ENCODE measurements at regions not wholly inside any gene's neighbourhood (a gene's known extent, or its start where the extent isn't known, plus 50 kb on each side); places are given as distances from the start of the nearest gene placed in this dataset.

DNA sequence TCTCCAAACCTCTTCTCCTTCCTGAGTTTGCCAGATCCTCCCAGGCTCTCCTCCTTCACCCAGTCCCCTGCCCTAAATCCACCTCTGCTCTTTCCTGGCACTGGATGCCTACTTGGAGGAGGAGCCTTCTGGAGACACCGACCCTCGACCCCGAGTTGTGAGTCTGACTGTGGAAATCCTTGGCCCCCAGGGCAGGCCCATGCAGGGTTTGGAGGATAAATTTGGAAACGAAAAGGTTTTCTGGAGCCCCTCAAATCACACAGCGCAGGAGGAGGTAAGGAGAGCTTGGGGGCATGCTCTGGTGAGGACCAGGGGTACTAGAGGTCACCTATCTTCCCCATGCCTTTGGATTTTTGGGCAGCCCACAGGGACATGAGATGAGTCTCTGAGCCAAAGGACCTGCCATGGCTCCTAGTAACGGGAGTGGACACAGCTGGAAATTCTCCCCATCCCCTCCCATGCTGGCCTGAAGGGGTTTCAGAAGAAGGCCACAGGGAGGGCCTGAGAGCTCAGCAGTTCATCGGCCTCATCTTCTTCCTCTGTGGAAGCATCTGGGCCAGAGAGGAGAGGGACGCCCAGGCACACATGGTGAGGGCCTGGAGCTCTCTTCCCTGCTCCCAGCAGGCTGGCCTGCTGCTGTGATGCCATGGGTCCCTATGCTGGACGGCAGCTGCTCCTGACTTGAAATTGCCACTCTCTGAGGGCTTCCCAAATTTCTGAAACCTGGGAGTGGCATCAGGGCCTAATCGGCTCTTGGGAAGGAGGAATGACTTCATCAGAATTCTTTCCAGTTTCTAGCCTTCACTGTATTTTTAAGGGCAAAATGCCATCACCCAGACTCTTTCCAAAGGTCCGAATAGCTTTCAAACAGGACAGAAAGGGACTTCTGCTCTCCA is 68.6 kb upstream of the ITGA11 start:
- no peak for DNase-seq

DNA sequence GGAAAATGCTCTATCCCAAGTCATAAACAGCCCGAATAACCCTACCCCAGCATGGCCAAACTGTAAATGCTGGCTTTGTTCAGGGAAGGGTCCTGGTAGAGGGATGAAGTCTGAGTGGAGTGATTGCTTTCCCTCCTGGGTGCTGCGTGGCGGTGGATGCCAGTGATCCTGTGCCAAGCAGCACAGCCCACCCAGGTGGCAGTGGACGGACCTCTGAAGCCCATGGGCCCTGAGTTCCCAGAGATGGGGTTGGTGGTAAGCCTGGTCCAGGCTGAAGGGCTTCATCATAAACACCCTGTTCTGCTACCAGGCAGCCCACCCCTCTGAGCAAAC is 69.3 kb upstream of the ITGA11 start:
- no peak for DNase-seq

DNA sequence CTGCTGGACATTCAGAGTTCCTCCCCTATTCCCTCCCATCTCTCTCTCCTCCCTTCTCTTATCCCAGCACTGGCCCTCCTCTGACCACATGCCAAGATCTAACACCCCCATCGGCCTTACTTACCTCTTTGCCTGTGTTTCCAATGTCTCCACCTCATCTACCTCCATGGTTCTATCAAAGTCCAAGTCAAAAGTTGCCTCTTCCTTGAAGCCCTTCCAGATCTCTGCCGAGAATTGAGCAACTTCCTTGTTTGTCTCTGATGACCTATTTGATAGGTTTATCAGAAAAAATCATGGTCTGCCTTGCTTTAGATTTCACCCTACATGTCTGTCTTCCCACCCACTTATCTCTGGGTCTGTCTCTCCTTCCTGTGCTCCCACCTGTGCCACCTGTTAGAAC is 69.7 kb upstream of the ITGA11 start:
- no peak for DNase-seq

DNA sequence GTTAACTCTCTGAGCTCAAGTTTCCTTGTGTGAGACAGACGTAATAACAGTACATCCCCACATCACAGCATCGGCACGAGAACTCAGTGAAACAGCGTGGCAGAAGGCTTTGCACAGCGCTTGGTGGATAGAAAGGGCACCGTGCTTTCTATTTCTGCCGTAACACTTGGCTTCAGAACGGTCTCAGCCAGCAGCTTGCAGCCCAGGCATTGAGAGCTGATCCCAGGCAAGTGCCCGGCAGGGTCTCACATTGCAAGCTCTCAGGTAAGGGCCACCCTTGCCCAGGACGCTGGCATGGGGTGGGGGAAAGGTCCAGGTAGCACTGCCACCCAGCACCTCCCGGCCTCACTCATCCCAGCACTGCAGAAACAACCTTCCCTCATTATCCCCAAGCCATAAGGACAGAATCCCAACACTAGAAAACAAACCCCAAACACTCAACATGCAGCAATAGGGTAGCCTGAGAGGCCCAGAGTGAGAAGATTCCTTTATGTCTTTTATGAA is 70.5 kb upstream of the ITGA11 start:
- no peak for DNase-seq

DNA sequence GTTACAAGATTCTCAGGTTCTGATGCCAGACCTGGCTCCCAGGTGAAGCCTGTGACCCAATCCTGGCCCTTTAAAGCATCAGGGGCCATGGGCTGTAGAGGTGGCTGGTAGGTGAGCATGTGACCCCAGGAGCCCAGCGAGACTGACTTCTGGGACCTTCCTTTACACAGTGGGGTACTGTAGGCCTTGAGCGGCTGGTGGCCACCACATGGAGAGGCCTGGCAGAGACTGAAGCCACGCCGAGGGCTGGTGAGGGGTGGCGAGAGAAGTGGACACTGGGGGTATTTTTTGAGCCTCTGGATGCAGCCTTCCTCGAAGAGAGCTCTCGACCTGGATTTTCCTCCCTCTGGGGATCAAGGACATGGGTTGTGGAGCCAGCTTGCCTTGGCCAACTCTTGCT is 71.2 kb upstream of the ITGA11 start:
- DNase-seq = no peak

DNA sequence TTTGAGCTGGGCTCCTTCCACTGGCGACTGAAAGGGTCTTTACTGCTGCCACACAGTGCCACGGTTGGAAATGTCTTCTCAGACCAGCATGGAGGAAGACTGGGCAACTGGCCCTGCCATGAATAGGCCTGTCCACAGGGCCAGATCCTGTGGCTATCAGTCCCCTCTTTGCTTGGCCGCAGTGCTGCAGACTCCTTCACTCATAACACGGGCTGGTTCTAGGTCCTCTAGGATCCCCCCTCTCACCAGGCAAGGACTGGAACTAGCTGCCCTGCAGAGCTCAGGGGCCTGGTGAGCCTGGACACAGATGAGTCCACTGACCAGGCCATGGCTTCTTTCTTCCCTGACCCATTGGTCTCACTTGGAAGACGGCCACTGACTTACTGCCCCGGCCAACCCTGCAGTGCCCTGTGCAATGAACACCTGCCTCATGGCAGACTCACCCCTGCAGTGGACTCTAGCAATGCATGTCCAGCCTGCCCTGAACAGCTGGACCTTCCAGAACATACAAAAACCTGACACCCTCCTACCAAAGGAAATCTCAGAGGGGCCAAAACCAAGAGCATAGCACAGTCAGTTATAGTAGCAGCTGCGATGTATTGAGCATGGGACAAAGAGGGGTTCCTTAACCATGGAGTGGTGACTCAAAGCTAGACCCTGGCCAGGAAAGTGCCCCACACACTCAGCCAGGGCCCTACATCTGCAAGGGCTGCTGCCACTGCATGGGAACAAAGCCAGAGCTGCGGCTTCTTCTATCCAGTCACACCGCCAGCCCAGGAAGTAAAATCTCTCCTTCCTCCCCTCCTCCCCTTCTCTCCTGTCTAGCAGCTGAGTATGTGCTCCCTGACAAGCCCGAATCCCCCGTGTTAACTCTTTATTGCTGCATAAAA is 72.1 kb upstream of the ITGA11 start:
- DNase-seq = no peak

DNA sequence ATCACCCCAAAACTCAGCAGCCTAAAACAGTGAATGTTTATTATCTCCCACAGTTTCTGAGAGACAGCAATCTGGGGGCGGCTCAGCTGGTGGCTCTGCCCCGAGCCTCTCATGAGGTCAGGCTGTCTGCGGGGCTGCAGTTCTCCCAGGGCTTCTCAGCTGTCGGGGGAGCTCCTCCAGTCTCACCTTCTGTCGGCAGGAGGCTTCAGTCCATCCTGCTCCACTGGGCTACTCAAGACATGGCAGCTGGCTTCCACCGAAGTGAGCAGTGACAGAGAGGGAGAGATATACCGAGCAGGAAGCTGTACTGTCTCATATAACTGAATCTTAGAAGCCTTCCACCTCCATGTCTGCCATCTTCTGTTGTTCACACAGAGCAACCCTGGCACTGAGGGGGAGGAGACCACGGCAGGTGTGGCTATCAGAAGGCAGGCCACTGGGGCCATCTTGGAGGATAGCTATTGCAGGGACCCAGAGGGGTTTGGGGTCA is 72.8 kb upstream of the ITGA11 start:
- no peak for DNase-seq

DNA sequence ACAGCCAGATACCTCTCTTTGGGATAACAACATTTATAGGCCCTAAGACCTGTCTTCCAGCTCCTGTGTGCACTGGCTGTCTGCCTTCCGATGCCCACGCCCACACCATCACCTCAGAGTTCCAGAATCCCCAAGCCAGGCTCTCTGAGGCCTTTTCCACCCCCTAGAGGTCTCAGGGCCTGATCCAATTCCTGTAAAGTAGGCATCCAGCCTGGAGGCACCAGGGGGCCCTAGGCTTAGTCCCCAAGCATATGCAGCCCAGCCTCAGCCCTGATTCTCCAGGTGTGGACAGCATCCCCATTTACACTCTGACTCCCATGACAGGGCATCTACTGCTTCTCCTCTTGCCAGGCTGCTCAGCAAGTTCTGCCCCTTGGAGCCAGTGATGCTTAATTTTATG is 72.7 kb upstream of the CORO2B start:
- DNase-seq = no peak

DNA sequence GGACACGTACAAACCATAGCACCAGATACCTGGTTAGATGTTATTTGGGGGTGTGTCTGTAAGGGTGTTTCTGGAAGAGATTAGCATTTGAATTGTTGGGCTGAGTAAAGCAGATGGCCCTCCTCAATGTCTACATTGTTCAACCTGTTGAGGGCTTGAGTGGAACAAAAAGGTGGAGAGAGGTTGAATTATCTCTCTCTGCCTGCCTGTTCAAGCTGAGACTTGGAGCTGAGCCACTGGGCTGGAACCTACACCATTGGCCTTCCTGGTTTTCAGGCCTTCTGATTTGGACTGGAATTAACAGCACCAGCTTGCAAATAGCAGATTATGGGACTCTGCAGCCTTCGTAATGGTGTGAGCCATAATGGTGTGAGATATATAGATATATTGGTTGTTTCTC is 71.3 kb upstream of the CORO2B start:
- no peak for DNase-seq

GRCh38 chr15:68508485-68509189 is 70.2 kb upstream of the CORO2B start:
- DNase-seq = peak in 2 of 14 donors; percentile 20 to 21

GRCh38 chr15:68510558-68510957 is 68.2 kb upstream of the CORO2B start:
- no peak for DNase-seq

GRCh38 chr15:68511073-68511991 is 67.5 kb upstream of the CORO2B start:
- DNase-seq = no peak

DNA sequence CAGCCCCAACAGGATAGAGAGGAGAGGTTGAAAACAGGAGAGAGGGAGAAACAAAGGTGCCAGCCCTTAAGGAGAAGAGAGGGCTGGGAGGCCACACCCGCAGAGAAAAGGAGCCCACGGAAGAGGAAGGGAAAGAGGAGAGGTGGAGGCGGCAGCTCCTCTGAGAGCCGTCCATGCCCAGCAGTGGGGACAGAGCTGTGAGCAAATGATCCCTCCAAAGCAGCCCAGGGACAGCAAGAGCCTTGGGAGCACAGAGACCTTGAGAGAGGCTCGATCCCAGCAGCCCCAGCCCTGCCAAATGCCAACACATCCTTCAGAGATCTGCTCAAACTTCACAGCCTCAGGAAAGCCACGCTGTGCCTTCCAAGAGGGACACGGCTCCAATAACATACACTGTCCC is 66.7 kb upstream of the CORO2B start:
- no peak for DNase-seq

- no peak for DNase-seq
These were observed 66.2 kb upstream of the CORO2B start for GRCh38 chr15:68512598-68512997.

DNA sequence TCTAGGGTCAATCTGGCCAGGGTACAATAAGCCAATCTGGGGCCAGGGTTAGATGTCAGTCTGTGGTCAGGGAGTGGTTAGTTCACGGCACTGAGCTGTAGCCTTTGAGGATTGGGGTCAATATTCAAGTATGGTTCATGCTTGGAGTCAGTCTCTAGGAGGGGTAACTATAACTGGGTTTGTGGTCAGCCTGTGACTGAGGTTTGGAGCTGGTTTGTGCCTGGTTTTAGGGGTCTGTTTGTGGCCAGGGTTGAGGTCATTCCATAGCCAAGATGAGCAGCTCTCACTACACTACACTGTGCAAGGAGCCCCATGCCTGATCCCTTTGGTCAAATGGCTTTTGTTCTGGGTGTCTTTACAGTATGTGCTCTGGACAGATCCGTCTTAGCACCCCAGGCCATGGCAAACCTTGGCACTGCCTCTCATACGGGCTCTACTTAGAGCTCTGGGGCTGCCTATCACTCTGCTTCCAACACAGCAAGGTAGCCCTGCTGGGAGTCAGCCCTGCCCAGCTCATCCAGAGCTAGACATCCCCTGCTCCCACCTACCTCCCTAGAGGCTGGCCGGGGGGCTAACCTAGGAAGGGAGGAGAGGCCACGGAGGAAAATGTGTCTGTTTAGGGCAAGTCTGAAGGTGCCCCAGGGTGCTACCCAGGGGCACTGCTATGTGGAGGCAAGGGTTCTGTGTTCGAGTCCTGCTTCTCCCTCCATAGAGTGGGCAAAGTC is 63.3 kb upstream of the CORO2B start:
- DNase-seq = no peak

- no peak for DNase-seq
These were observed 61.5 kb upstream of the CORO2B start for GRCh38 chr15:68517285-68517761.

- DNase-seq = no peak
These were observed 60.7 kb upstream of the CORO2B start for GRCh38 chr15:68518046-68518445.

GRCh38 chr15:68518785-68519430 is 59.9 kb upstream of the CORO2B start:
- no peak for DNase-seq

GRCh38 chr15:68524753-68525584 is 53.8 kb upstream of the CORO2B start:
- no peak for DNase-seq
